Liver (tissue), 8 donors: ENCODE measurements at regions not wholly inside any gene's neighbourhood (a gene's known extent, or its start where the extent isn't known, plus 50 kb on each side); places are given as distances from the start of the nearest gene placed in this dataset.

Experiments
- DNase-seq: peaks from one replicate; pipeline ENCODE4 v3.0.0-alpha.2; 2017; ENCODE audit warnings: low spot score
- H3K27ac ChIP-seq, 2 donors: one replicate each; pipeline ENCODE4 v1.7.0; 2013; ENCODE audit warnings: inconsistent platforms in 2 of 2, low read length in 2 of 2, control low read depth in 1 of 2, low read depth in 1 of 2, mild to moderate bottlenecking in 1 of 2
- H3K27me3 ChIP-seq, 4 donors: one replicate each; pipeline versions ENCODE4 v1.6.1 to v1.7.0; 2013; ENCODE audit warnings: low read length in 3 of 4, inconsistent platforms in 1 of 4, mild to moderate bottlenecking in 1 of 4, moderate library complexity in 1 of 4; ENCODE audit not compliant: control insufficient read depth in 4 of 4, insufficient read depth in 4 of 4
- H3K36me3 ChIP-seq, 4 donors: one replicate each; pipeline versions ENCODE4 v1.6.1 to v1.7.0; 2013; ENCODE audit warnings: low read length in 3 of 4, mild to moderate bottlenecking in 3 of 4, low read depth in 1 of 4, moderate library complexity in 1 of 4; ENCODE audit not compliant: control insufficient read depth in 4 of 4, insufficient read depth in 3 of 4
- H3K4me1 ChIP-seq, 4 donors: one replicate each; pipeline versions ENCODE4 v1.6.1 to v1.7.0; 2013; ENCODE audit warnings: low read length in 3 of 4, mild to moderate bottlenecking in 3 of 4, moderate library complexity in 1 of 4; ENCODE audit not compliant: control insufficient read depth in 4 of 4, insufficient read depth in 4 of 4
- H3K4me3 ChIP-seq, 3 donors: one replicate each; pipeline versions ENCODE4 v1.6.1 to v1.7.0; 2013; ENCODE audit warnings: low read length in 3 of 3, control low read depth in 1 of 3, low read depth in 1 of 3, mild to moderate bottlenecking in 1 of 3
- H3K9ac ChIP-seq, 2 donors: one replicate each; pipeline ENCODE4 v1.7.0; 2013; ENCODE audit warnings: low read length in 2 of 2, mild to moderate bottlenecking in 2 of 2, moderate library complexity in 2 of 2, control low read depth in 1 of 2, low read depth in 1 of 2
- H3K9me3 ChIP-seq, 4 donors: one replicate each; pipeline versions ENCODE4 v1.6.1 to v1.7.0; 2013; ENCODE audit warnings: low read length in 3 of 4; ENCODE audit not compliant: control insufficient read depth in 4 of 4
- EGR1 ChIP-seq, 2 donors: IDR thresholded peaks; 2 replicates each; pipeline ENCODE4 v1.6.1; 2016 to 2018; ENCODE audit warnings: antibody characterized with exemption in 2 of 2, low read depth in 2 of 2
- FOXA1 ChIP-seq: IDR thresholded peaks from 2 replicates; pipeline ENCODE4 v1.6.1; 2016; ENCODE audit warnings: antibody characterized with exemption
- FOXA2 ChIP-seq: IDR thresholded peaks from 2 replicates; pipeline ENCODE4 v1.6.1; 2016; ENCODE audit warnings: antibody characterized with exemption
- GABPA ChIP-seq, 2 donors: IDR thresholded peaks in 1 of 2; conservative IDR thresholded peaks in 1 of 2; 2 replicates each; pipeline ENCODE4 v1.6.1; 2016; ENCODE audit warnings: antibody characterized with exemption in 2 of 2, mild to moderate bottlenecking in 1 of 2, moderate library complexity in 1 of 2
- HNF4A ChIP-seq, 2 donors: conservative IDR thresholded peaks; 2 replicates each; pipeline ENCODE4 v1.6.1; 2016; ENCODE audit warnings: antibody characterized with exemption in 2 of 2, mild to moderate bottlenecking in 2 of 2
- HNF4G ChIP-seq: IDR thresholded peaks from 2 replicates; pipeline ENCODE4 v1.6.1; 2016; ENCODE audit warnings: antibody characterized with exemption
- JUND ChIP-seq, 2 donors: IDR thresholded peaks; 2 replicates each; pipeline ENCODE4 v1.6.1; 2016; ENCODE audit warnings: antibody characterized with exemption in 2 of 2
- NR2F2 ChIP-seq: IDR thresholded peaks from 2 replicates; pipeline ENCODE4 v1.6.1; 2016; ENCODE audit warnings: antibody characterized with exemption
- RAD21 ChIP-seq, 2 donors: IDR thresholded peaks; 2 replicates each; pipeline ENCODE4 v1.6.1; 2016; ENCODE audit warnings: antibody characterized with exemption in 2 of 2, mild to moderate bottlenecking in 2 of 2
- RXRA ChIP-seq, 2 donors: IDR thresholded peaks; 2 replicates each; pipeline ENCODE4 v1.6.1; 2017 to 2018; ENCODE audit warnings: antibody characterized with exemption in 2 of 2, mild to moderate bottlenecking in 1 of 2
- SP1 ChIP-seq: IDR thresholded peaks from 2 replicates; pipeline ENCODE4 v1.6.1; 2018; ENCODE audit warnings: antibody characterized with exemption, mild to moderate bottlenecking
- TAF1 ChIP-seq: conservative IDR thresholded peaks from 2 replicates; pipeline ENCODE4 v1.6.1; 2016; ENCODE audit warnings: antibody characterized with exemption, mild to moderate bottlenecking
- YY1 ChIP-seq: IDR thresholded peaks from 2 replicates; pipeline ENCODE4 v1.6.1; 2016; ENCODE audit warnings: antibody characterized with exemption, mild to moderate bottlenecking
- whole genome bisulfite sequencing: extraction: QIAGEN DNeasy Blood & Tissue Kit; methylation state at CpG from one replicate; pipeline ENCODE4 v1.1.7; 2013; 5-methylcytosine and 5-hydroxymethylcytosine counted together
- TF ChIP-seq, protein P1 (sequence below): IDR thresholded peaks from 2 replicates; pipeline ENCODE4 v1.6.1; 2016; ENCODE audit warnings: antibody characterized with exemption
- TF ChIP-seq, protein P2 (sequence below): IDR thresholded peaks from 2 replicates; pipeline ENCODE4 v1.6.1; 2016; ENCODE audit warnings: antibody characterized with exemption
- TF ChIP-seq, protein P3 (sequence below): fragments of 150-350 bp; IDR thresholded peaks from 2 replicates; pipeline ENCODE4 v1.5.1; 2017; ENCODE audit warnings: improper control_type of control experiment, low read depth, low read length; ENCODE audit not compliant: missing input control
- TF ChIP-seq, protein P4 (sequence below): IDR thresholded peaks from 2 replicates; pipeline ENCODE4 v1.6.1; 2016; ENCODE audit warnings: antibody characterized with exemption, mild to moderate bottlenecking
- TF ChIP-seq, protein P5 (sequence below): IDR thresholded peaks from 2 replicates; pipeline ENCODE4 v1.6.1; 2016; ENCODE audit warnings: antibody characterized with exemption
- donor health status: healthy.
- donor health status: healthy.
- donor health status: healthy.
- donor health status: healthy.
- donor health status: healthy.

DNA sequence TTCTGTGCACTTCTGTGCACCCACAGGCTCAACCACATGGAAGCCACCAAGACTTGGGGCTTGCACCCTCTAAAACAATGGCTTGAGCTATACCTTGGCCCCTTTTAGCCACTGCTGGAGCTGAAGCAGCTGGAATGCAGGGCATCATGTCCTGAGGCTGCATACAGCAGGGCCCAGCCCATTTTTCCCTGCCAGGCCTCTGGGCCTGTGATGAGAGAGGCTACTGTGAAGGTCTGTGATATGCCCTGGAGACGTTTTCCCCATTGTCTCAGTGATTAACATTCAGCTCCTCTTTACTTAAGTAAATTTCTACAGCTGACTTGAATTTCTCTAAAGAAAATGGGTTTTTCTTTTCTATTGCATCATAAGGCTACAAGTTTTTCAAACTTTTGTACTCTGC is 134.0 kb upstream of the EGFLAM start:
- H3K27me3 ChIP-seq, result peaks cover 0 to 2% (median 0%) of the 10 kb centered on the region in 4 donors
- no peak overlapping the region for H3K27ac ChIP-seq
- H3K9ac ChIP-seq, result no peak overlapping the region
- no peaks in the 10 kb centered on the region for H3K9me3 ChIP-seq
- no peak overlapping the region for H3K4me3 ChIP-seq
- no peaks in the 10 kb centered on the region for H3K4me1 ChIP-seq
- no peak for TF ChIP-seq SP1
- no peak for TF ChIP-seq RAD21 (IDR thresholded peaks at IDR 0.05)
- TF ChIP-seq NR2F2, result no peak
- no peak for TF ChIP-seq GABPA (IDR thresholded peaks at IDR 0.05 in 1 of 2, conservative IDR thresholded peaks at IDR 0.05 in 1 of 2)
- TF ChIP-seq HNF4G, result no peak
- no peak for TF ChIP-seq FOXA2
- TF ChIP-seq HNF4A (conservative IDR thresholded peaks at IDR 0.05), result no peak
- no peak for TF ChIP-seq YY1
- TF ChIP-seq, protein P1, sequence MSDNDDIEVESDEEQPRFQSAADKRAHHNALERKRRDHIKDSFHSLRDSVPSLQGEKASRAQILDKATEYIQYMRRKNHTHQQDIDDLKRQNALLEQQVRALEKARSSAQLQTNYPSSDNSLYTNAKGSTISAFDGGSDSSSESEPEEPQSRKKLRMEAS, result no peak
- TF ChIP-seq, protein P2, sequence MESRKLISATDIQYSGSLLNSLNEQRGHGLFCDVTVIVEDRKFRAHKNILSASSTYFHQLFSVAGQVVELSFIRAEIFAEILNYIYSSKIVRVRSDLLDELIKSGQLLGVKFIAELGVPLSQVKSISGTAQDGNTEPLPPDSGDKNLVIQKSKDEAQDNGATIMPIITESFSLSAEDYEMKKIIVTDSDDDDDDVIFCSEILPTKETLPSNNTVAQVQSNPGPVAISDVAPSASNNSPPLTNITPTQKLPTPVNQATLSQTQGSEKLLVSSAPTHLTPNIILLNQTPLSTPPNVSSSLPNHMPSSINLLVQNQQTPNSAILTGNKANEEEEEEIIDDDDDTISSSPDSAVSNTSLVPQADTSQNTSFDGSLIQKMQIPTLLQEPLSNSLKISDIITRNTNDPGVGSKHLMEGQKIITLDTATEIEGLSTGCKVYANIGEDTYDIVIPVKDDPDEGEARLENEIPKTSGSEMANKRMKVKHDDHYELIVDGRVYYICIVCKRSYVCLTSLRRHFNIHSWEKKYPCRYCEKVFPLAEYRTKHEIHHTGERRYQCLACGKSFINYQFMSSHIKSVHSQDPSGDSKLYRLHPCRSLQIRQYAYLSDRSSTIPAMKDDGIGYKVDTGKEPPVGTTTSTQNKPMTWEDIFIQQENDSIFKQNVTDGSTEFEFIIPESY, result no peak
- TF ChIP-seq, protein P3, sequence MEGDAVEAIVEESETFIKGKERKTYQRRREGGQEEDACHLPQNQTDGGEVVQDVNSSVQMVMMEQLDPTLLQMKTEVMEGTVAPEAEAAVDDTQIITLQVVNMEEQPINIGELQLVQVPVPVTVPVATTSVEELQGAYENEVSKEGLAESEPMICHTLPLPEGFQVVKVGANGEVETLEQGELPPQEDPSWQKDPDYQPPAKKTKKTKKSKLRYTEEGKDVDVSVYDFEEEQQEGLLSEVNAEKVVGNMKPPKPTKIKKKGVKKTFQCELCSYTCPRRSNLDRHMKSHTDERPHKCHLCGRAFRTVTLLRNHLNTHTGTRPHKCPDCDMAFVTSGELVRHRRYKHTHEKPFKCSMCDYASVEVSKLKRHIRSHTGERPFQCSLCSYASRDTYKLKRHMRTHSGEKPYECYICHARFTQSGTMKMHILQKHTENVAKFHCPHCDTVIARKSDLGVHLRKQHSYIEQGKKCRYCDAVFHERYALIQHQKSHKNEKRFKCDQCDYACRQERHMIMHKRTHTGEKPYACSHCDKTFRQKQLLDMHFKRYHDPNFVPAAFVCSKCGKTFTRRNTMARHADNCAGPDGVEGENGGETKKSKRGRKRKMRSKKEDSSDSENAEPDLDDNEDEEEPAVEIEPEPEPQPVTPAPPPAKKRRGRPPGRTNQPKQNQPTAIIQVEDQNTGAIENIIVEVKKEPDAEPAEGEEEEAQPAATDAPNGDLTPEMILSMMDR, result no peak
- TF ChIP-seq, protein P4, sequence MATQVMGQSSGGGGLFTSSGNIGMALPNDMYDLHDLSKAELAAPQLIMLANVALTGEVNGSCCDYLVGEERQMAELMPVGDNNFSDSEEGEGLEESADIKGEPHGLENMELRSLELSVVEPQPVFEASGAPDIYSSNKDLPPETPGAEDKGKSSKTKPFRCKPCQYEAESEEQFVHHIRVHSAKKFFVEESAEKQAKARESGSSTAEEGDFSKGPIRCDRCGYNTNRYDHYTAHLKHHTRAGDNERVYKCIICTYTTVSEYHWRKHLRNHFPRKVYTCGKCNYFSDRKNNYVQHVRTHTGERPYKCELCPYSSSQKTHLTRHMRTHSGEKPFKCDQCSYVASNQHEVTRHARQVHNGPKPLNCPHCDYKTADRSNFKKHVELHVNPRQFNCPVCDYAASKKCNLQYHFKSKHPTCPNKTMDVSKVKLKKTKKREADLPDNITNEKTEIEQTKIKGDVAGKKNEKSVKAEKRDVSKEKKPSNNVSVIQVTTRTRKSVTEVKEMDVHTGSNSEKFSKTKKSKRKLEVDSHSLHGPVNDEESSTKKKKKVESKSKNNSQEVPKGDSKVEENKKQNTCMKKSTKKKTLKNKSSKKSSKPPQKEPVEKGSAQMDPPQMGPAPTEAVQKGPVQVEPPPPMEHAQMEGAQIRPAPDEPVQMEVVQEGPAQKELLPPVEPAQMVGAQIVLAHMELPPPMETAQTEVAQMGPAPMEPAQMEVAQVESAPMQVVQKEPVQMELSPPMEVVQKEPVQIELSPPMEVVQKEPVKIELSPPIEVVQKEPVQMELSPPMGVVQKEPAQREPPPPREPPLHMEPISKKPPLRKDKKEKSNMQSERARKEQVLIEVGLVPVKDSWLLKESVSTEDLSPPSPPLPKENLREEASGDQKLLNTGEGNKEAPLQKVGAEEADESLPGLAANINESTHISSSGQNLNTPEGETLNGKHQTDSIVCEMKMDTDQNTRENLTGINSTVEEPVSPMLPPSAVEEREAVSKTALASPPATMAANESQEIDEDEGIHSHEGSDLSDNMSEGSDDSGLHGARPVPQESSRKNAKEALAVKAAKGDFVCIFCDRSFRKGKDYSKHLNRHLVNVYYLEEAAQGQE, result no peak
- TF ChIP-seq RXRA (IDR thresholded peaks at IDR 0.05), result no peak
- TF ChIP-seq TAF1, result no peak
- TF ChIP-seq, protein P5, sequence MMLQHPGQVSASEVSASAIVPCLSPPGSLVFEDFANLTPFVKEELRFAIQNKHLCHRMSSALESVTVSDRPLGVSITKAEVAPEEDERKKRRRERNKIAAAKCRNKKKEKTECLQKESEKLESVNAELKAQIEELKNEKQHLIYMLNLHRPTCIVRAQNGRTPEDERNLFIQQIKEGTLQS, result no peak
- no peak for TF ChIP-seq JUND (IDR thresholded peaks at IDR 0.05)
- no peak for TF ChIP-seq EGR1 (IDR thresholded peaks at IDR 0.05; ENCODE audit: low read depth in 2 of 2)
- no peaks in the 10 kb centered on the region for H3K36me3 ChIP-seq
- 48% methylated on average over 1 of the region's 1 CpG for WGBS
- no peak for DNase-seq

DNA sequence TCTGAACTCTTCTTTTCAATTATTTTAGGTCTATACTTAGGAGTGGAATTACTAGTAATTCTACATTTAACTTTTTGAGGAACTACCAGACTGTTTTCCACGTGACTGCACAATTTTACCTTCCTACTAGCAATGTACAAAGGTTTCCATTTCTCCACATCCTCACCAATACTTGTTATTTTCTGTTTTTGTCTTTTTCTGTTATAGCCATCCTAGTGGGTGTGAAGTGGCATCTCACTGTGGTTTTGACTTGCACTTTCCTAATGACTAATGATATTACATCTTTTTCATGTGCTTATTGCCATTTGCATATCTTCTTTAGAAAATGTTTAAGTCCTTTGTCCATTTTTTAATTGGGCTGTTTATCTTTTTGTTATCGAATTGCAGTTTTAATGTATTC is 136.9 kb upstream of the EGFLAM start:
- H3K4me1 ChIP-seq, result no peaks in the 10 kb centered on the region
- no peak for DNase-seq
- no peaks in the 10 kb centered on the region for H3K9me3 ChIP-seq
- no peaks in the 10 kb centered on the region for H3K36me3 ChIP-seq
- no peak overlapping the region for H3K9ac ChIP-seq
- H3K4me3 ChIP-seq, result no peak overlapping the region
- no peak for TF ChIP-seq TAF1
- no peak for TF ChIP-seq FOXA1
- TF ChIP-seq, protein P4, result no peak
- no peak for TF ChIP-seq SP1
- no peak for TF ChIP-seq HNF4G
- no peak for TF ChIP-seq EGR1 (IDR thresholded peaks at IDR 0.05; ENCODE audit: low read depth in 2 of 2)
- no peak for TF ChIP-seq NR2F2
- no peak for TF ChIP-seq FOXA2
- TF ChIP-seq RXRA (IDR thresholded peaks at IDR 0.05), result no peak
- TF ChIP-seq HNF4A (conservative IDR thresholded peaks at IDR 0.05), result no peak
- TF ChIP-seq, protein P1, result no peak
- H3K27me3 ChIP-seq, result peaks cover 0 to 2% (median 0%) of the 10 kb centered on the region in 4 donors
- WGBS, result 81% methylated on average over 2 of the region's 2 CpGs
- no peak overlapping the region for H3K27ac ChIP-seq
